Adrenal gland (tissue), 5 donors: ENCODE measurements at regions not wholly inside any gene's neighbourhood (a gene's known extent, or its start where the extent isn't known, plus 50 kb on each side); places are given as distances from the start of the nearest gene placed in this dataset.

Source experiments
- POLR2A ChIP-seq, 2 donors: fragments of 450-650 bp; IDR thresholded peaks; one replicate each; pipeline ENCODE4 v1.6.1; 2017; ENCODE audit warnings: antibody characterized with exemption in 2 of 2, mild to moderate bottlenecking in 2 of 2, moderate library complexity in 1 of 2
- TF ChIP-seq, protein P1 (sequence below), 6 experiments: fragments of 450-650 bp in 4 of 6; fragments of 200-600 bp in 2 of 6; sonication (generic) in 1 of 6; IDR thresholded peaks; 1 replicate in 5 of 6; 2 replicates in 1 of 6; pipeline versions ENCODE4 v1.5.1 to v1.8.0; 2016 to 2021; ENCODE audit warnings: antibody characterized with exemption in 6 of 6, mild to moderate bottlenecking in 2 of 6, moderate library complexity in 1 of 6
- donor health status: DM: no; HTN: no; CAD: no.

DNA sequence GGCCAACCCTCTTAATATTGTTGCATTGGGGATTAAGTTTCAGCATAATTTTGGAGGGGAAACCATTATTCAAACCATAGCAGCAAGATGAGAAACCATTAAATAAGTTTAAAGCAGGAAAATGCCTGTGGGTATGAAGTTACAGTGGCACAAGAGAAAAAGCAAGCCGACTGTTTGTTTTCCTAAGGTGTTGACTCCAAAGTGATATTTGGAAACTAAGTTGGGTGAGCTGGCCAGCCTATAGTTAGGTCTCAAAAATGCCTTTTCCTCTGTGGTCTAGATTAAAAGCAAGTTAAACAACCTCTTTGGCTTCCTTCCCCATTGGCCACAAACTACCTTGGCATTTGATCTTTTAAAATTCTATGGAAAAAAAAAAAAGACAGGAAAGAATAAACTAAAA lies 419.8 kb upstream of the AZI2 start:
- TF ChIP-seq, protein P1, sequence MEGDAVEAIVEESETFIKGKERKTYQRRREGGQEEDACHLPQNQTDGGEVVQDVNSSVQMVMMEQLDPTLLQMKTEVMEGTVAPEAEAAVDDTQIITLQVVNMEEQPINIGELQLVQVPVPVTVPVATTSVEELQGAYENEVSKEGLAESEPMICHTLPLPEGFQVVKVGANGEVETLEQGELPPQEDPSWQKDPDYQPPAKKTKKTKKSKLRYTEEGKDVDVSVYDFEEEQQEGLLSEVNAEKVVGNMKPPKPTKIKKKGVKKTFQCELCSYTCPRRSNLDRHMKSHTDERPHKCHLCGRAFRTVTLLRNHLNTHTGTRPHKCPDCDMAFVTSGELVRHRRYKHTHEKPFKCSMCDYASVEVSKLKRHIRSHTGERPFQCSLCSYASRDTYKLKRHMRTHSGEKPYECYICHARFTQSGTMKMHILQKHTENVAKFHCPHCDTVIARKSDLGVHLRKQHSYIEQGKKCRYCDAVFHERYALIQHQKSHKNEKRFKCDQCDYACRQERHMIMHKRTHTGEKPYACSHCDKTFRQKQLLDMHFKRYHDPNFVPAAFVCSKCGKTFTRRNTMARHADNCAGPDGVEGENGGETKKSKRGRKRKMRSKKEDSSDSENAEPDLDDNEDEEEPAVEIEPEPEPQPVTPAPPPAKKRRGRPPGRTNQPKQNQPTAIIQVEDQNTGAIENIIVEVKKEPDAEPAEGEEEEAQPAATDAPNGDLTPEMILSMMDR (IDR thresholded peaks at IDR 0.05), result no peak
- TF ChIP-seq POLR2A (IDR thresholded peaks at IDR 0.05), result no peak
